ENCODE measurements at regions not wholly inside any gene's neighbourhood (a gene's known extent, or its start where the extent isn't known, plus 50 kb on each side); places are given as distances from the start of the nearest gene placed in this dataset.

DNA sequence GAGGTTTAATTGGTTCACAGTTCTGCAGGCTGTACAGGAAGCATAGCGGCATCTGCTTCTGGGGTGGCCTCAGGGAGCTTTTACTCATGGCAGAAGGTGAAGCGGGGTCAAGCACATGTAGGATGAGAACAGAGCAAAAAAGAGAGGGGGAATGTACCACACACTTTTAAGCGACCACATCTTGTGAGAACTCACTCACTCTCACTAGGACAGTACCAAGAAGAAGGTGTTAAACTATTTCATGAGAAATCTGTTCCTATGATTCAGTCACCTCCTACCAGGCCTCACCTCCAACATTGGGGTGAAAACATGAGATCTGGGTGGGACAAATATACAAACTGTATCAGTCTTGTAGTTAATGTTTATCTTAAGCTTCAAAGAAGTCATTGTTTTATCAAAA, 174.7 kb downstream of the GNAI1 start:
- in situ Hi-C loops (cut with HindIII; ENCODE audit: low sequenced_read_pairs): no loop called here
- H3K4me3 ChIP-seq (ENCODE audit: low read depth, low read length): no peak overlapping the region
- TF ChIP-seq, protein P1, sequence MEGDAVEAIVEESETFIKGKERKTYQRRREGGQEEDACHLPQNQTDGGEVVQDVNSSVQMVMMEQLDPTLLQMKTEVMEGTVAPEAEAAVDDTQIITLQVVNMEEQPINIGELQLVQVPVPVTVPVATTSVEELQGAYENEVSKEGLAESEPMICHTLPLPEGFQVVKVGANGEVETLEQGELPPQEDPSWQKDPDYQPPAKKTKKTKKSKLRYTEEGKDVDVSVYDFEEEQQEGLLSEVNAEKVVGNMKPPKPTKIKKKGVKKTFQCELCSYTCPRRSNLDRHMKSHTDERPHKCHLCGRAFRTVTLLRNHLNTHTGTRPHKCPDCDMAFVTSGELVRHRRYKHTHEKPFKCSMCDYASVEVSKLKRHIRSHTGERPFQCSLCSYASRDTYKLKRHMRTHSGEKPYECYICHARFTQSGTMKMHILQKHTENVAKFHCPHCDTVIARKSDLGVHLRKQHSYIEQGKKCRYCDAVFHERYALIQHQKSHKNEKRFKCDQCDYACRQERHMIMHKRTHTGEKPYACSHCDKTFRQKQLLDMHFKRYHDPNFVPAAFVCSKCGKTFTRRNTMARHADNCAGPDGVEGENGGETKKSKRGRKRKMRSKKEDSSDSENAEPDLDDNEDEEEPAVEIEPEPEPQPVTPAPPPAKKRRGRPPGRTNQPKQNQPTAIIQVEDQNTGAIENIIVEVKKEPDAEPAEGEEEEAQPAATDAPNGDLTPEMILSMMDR (IDR thresholded peaks at IDR 0.05; ENCODE audit: low read depth, low read length): no peak
- no peak for DNase-seq (ENCODE audit: low read depth, low spot score)

DNA sequence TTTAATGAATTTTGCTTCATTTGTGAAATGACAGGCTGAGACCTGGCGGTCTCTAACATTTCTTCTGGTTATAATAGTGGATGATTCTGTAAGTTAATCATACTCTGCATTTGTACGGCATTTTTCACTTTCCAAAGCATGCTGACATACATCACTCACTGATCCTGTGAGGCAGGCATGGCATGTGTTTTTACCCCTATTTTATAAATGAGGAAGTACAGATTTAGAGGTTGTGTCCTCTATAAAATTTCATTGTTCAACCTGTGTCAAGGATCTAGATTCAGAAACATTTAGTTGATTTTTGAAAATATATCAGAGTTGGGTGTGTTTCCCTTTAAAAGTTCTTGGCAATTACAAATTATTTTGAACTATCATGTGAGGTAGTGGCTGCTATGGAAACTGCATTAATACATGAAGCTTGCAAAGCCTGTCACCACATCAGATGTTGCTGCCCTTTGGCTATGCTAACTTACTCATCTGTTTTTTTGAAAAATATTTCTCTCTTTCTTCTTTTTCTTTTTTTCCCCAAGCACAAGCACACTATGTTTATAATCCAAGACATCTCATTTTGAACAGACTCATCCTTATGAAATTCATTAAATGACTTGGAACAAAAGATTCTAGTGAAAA, 172.7 kb downstream of the GNAI1 start:
- TF ChIP-seq, protein P1 (IDR thresholded peaks at IDR 0.05; ENCODE audit: low read depth, low read length): no peak
- no peak overlapping the region for H3K4me3 ChIP-seq (ENCODE audit: low read depth, low read length)
- in situ Hi-C loops (cut with HindIII; ENCODE audit: low sequenced_read_pairs): no loop called here
- DNase-seq (ENCODE audit: low read depth, low spot score): peak; percentile 77

DNA sequence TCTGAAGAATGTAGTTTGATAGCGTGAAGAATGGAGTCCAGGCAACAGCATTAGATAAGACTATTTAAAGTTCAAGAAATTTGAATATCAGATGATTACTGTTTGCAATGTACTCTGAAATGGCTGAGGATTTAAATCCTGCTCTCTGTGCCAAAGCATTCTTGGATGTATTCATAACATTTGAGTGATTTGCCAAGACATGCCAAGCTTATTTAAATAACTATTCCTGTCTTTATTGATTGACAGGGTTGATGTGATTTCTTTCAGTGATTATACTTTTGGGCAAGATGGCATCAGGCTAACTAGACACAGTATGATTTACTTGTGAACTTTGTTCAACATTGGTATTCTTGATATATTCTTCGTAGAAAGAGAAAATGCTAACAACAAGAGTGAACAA, 168.7 kb downstream of the GNAI1 start:
- in situ Hi-C loops (cut with HindIII; ENCODE audit: low sequenced_read_pairs): no loop called here
- no peak for DNase-seq (ENCODE audit: low read depth, low spot score)
- H3K4me3 ChIP-seq (ENCODE audit: low read depth, low read length): no peak overlapping the region

DNA sequence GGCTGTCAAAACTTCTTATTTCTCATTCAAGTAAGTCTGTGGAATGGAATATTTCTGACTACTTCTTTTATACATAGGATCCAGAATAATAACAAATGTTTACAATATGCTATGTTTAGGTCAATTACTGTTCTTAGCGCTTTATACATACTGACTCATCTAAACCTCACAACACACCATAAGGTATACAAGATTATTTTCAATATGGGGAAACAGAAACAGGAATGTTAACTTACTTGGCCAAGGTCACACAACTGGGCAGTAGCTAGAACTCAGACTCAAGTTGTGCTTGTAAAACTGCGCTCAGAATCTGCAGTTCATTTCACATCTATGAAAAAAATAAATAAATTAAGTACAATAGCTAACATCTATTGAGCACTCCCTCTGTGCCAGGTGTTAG, 168.0 kb downstream of the GNAI1 start:
- DNase-seq (ENCODE audit: low read depth, low spot score): no peak
- in situ Hi-C loops (cut with HindIII; ENCODE audit: low sequenced_read_pairs): no loop called here
- TF ChIP-seq, protein P1 (IDR thresholded peaks at IDR 0.05; ENCODE audit: low read depth, low read length): no peak
- H3K4me3 ChIP-seq (ENCODE audit: low read depth, low read length): no peak overlapping the region

More for the DNA sequence above, 168.7 kb downstream of the GNAI1 start:
- TF ChIP-seq, protein P1 (IDR thresholded peaks at IDR 0.05; ENCODE audit: low read depth, low read length): no peak

DNA sequence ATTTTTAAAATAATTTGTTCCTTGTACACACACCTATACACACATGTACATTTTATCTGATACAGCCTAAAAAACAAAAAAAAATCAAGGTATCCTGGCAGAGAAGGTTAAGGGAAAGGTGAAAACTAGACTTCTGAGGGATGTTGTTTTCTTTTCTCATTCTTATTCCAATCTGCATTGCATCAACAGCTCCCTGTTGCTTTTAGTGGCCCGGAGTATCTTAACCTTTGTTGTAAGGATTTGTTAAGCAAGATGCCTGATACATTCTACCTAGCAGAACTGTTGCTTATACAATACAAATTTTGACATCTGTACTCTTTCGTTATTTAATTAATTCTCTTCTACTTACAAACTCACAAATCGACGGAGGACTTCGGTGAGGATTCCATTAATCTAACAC, 167.4 kb downstream of the GNAI1 start:
- no peak for DNase-seq (ENCODE audit: low read depth, low spot score)
- H3K4me3 ChIP-seq (ENCODE audit: low read depth, low read length): no peak overlapping the region
- in situ Hi-C loops (cut with HindIII; ENCODE audit: low sequenced_read_pairs): no loop called here
- TF ChIP-seq, protein P1 (IDR thresholded peaks at IDR 0.05; ENCODE audit: low read depth, low read length): no peak

DNA sequence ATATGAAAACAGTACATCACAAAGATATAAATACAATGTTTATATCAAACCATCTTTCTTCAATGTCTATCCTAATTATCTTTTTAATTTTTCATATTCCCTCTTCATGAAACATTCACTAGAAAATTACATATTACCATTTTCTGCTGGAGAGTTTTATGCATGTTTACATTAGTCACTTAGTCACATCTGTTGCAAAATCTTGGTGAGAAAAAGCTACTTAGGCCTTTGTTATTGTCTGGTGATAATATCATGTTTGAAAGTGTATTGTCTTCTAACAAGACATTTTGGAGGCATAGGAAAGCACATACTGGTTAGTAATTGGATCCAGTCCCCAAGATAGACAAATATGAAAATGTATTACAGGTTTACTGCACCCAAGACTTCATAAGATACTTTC, 163.6 kb downstream of the GNAI1 start:
- in situ Hi-C loops (cut with HindIII; ENCODE audit: low sequenced_read_pairs): no loop called here
- no peak for DNase-seq (ENCODE audit: low read depth, low spot score)
- H3K4me3 ChIP-seq (ENCODE audit: low read depth, low read length): no peak overlapping the region
- TF ChIP-seq, protein P1 (IDR thresholded peaks at IDR 0.05; ENCODE audit: low read depth, low read length): no peak
